HUDEP-2 (cell line): ENCODE measurements at regions not wholly inside any gene's neighbourhood (a gene's known extent, or its start where the extent isn't known, plus 50 kb on each side); places are given as distances from the start of the nearest gene placed in this dataset.
"Not testable (repeated sequence)": the region's sequence is repeated elsewhere in the genome, so short reads cannot be mapped to it uniquely, and the experiment has no call there.

Experiments used
- DNase-seq, 76 experiments: peaks; one replicate each; lab custom pipeline; 2025; ENCODE audit not compliant: unreplicated experiment in 76 of 76; lab: John Stamatoyannopoulos, UW

GRCh38 chrX:13226214-13226613 is 93.6 kb downstream of the ATXN3L start:
- DNase-seq = no peak

GRCh38 chrX:13223868-13224567 is 95.8 kb downstream of the ATXN3L start:
- no peak for DNase-seq

GRCh38 chrX:13220916-13221315 is 98.9 kb downstream of the ATXN3L start:
- DNase-seq = no peak

- DNase-seq = no peak
Measured at GRCh38 chrX:13219991-13220764, 99.7 kb downstream of the ATXN3L start.

- DNase-seq = no peak
Measured at GRCh38 chrX:13218758-13219157, 101.1 kb downstream of the ATXN3L start.

- DNase-seq = no peak
Measured at GRCh38 chrX:13216139-13216538, 103.7 kb downstream of the ATXN3L start.

GRCh38 chrX:13215729-13216128 is 104.1 kb downstream of the ATXN3L start:
- DNase-seq = no peak

GRCh38 chrX:13212191-13212651 is 107.6 kb downstream of the ATXN3L start:
- no peak for DNase-seq

GRCh38 chrX:13210142-13210541 is 109.7 kb downstream of the ATXN3L start:
- DNase-seq = not testable (repeated sequence)

GRCh38 chrX:13209704-13210103 is 110.1 kb downstream of the ATXN3L start:
- DNase-seq = not testable (repeated sequence)

- no peak for DNase-seq
Measured at GRCh38 chrX:13208281-13208935, 111.4 kb downstream of the ATXN3L start.

- DNase-seq = no peak
Measured at GRCh38 chrX:13203271-13203670, 116.6 kb downstream of the ATXN3L start.

GRCh38 chrX:13201605-13202219 is 118.1 kb downstream of the ATXN3L start:
- no peak for DNase-seq

GRCh38 chrX:13200398-13200797 is 119.5 kb downstream of the ATXN3L start:
- DNase-seq = no peak

GRCh38 chrX:13198762-13199064 is 121.1 kb downstream of the ATXN3L start:
- DNase-seq = no peak

GRCh38 chrX:13198056-13198761 is 121.6 kb downstream of the ATXN3L start:
- no peak for DNase-seq

- no peak for DNase-seq
Measured at GRCh38 chrX:13196782-13197181, 123.1 kb downstream of the ATXN3L start.

GRCh38 chrX:13195340-13195739 is 124.5 kb downstream of the ATXN3L start:
- no peak for DNase-seq

GRCh38 chrX:13194291-13195103 is 125.4 kb downstream of the ATXN3L start:
- no peak for DNase-seq

- DNase-seq = no peak
Measured at GRCh38 chrX:13190051-13190450, 129.8 kb downstream of the ATXN3L start.
